GM23338 (cell line): ENCODE measurements at regions not wholly inside any gene's neighbourhood (a gene's known extent, or its start where the extent isn't known, plus 50 kb on each side); places are given as distances from the start of the nearest gene placed in this dataset.

Experiments used
- CREB1 ChIP-seq: fragments of 250-450 bp; sonication (Bioruptor Pico); IDR thresholded peaks from 2 replicates; pipeline ENCODE4 v1.5.0; 2020; ENCODE audit warnings: low read depth, mild to moderate bottlenecking, moderate library complexity
- CTCF ChIP-seq, 2 experiments: fragments of 200-600 bp in 1 of 2; sonication (generic) in 1 of 2; conservative IDR thresholded peaks; 2 replicates each; pipeline versions ENCODE4 v1.5.1 to v1.6.1; 2016 to 2017; ENCODE audit warnings: antibody characterized with exemption in 2 of 2, low read depth in 2 of 2, mild to moderate bottlenecking in 2 of 2, moderate library complexity in 1 of 2
- ETS1 ChIP-seq: IDR thresholded peaks from 2 replicates; pipeline ENCODE4 v1.6.1; 2016; ENCODE audit warnings: antibody characterized with exemption
- EZH2 ChIP-seq: fragments of 200-600 bp; sonication (generic); IDR thresholded peaks from one replicate; pipeline ENCODE4 v1.8.0; 2017; ENCODE audit warnings: antibody characterized with exemption, mild to moderate bottlenecking, low read depth; ENCODE audit not compliant: unreplicated experiment
- EZH2phosphoT487 ChIP-seq: fragments of 200-600 bp; sonication (generic); IDR thresholded peaks from one replicate; pipeline ENCODE4 v1.8.1; 2018; ENCODE audit warnings: antibody characterized with exemption; ENCODE audit not compliant: unreplicated experiment
- JUNB ChIP-seq: IDR thresholded peaks from one replicate; pipeline ENCODE4 v1.6.1; 2016; ENCODE audit warnings: antibody characterized with exemption; ENCODE audit not compliant: unreplicated experiment
- NANOG ChIP-seq: IDR thresholded peaks from 2 replicates; pipeline ENCODE4 v1.6.1; 2016; ENCODE audit warnings: antibody characterized with exemption, borderline replicate concordance
- POLR2AphosphoS5 ChIP-seq: IDR thresholded peaks from 2 replicates; pipeline ENCODE4 v1.6.1; 2016; ENCODE audit warnings: antibody characterized with exemption, low read depth
- REST ChIP-seq: IDR thresholded peaks from one replicate; pipeline ENCODE4 v1.6.1; 2018; ENCODE audit warnings: antibody characterized with exemption; ENCODE audit not compliant: unreplicated experiment
- STAT1 ChIP-seq: IDR thresholded peaks from one replicate; pipeline ENCODE4 v1.6.1; 2016; ENCODE audit warnings: antibody characterized with exemption; ENCODE audit not compliant: unreplicated experiment
- ZNF114 ChIP-seq: fragments of 250-450 bp; sonication (Bioruptor Pico); IDR thresholded peaks from 2 replicates; pipeline ENCODE4 v1.5.0; 2020; ENCODE audit warnings: mild to moderate bottlenecking, moderate library complexity
- ZNF331 ChIP-seq: fragments of 250-450 bp; sonication (Bioruptor Pico); IDR thresholded peaks from 2 replicates; pipeline ENCODE4 v1.5.0; 2020; ENCODE audit warnings: low read depth, mild to moderate bottlenecking, moderate library complexity
- ZNF462 ChIP-seq: fragments of 250-450 bp; sonication (Bioruptor Pico); IDR thresholded peaks from 2 replicates; pipeline ENCODE4 v1.5.0; 2020; ENCODE audit warnings: mild to moderate bottlenecking, moderate library complexity

GRCh38 chr15:26087395-26087794 lies 224.3 kb upstream of the ATP10A start:
- TF ChIP-seq EZH2 (no peak), POLR2AphosphoS5 (no peak), CTCF (conservative IDR thresholded peaks at IDR 0.05; ENCODE audit: low read depth in 2 of 2) (no peak), EZH2phosphoT487 (no peak), CREB1 (no peak), NANOG (no peak), ETS1 (no peak), REST (no peak), JUNB (no peak), ZNF114 (CRISPR knock-in tag) (no peak), ZNF462 (CRISPR knock-in tag) (no peak), ZNF331 (no peak), STAT1 (no peak)
